Hepatic stellate cell (primary cell): ENCODE measurements at regions not wholly inside any gene's neighbourhood (a gene's known extent, or its start where the extent isn't known, plus 50 kb on each side); places are given as distances from the start of the nearest gene placed in this dataset.

Experiments
- DNase-seq: peaks from one replicate; pipeline ENCODE4 v3.0.0; 2011; ENCODE audit warnings: low spot score

GRCh38 chr5:56587381-56588130 is 227.8 kb upstream of the MAP3K1 start:
- DNase-seq: no peak

GRCh38 chr5:56585999-56586691 is 229.2 kb upstream of the MAP3K1 start:
- no peak for DNase-seq

- DNase-seq: no peak
Measured at GRCh38 chr5:56585461-56585860, 229.9 kb upstream of the MAP3K1 start.

- no peak for DNase-seq
Measured at GRCh38 chr5:56581426-56581825, 233.9 kb upstream of the MAP3K1 start.

GRCh38 chr5:56580864-56581263 is 234.5 kb upstream of the MAP3K1 start:
- no peak for DNase-seq

- DNase-seq: no peak
Measured at GRCh38 chr5:56575821-56576220, 239.5 kb upstream of the MAP3K1 start.

- no peak for DNase-seq
Measured at GRCh38 chr5:56574778-56575177, 240.6 kb upstream of the MAP3K1 start.

GRCh38 chr5:56569566-56569965 is 245.8 kb upstream of the MAP3K1 start:
- DNase-seq: no peak

- DNase-seq: no peak
Measured at GRCh38 chr5:56569076-56569475, 246.3 kb upstream of the MAP3K1 start.

GRCh38 chr5:56567278-56567677 is 248.1 kb upstream of the MAP3K1 start:
- no peak for DNase-seq

GRCh38 chr5:56566374-56567249 is 248.7 kb upstream of the MAP3K1 start:
- no peak for DNase-seq

GRCh38 chr5:56565644-56566043 is 249.7 kb upstream of the MAP3K1 start:
- DNase-seq: no peak

GRCh38 chr5:56565283-56565615 is 250.1 kb upstream of the MAP3K1 start:
- DNase-seq: no peak

- no peak for DNase-seq
Measured at GRCh38 chr5:56564541-56565282, 250.6 kb upstream of the MAP3K1 start.

GRCh38 chr5:56561455-56561854 is 253.9 kb upstream of the MAP3K1 start:
- no peak for DNase-seq

- DNase-seq: no peak
Measured at GRCh38 chr5:56558131-56558745, 257.1 kb upstream of the MAP3K1 start.

GRCh38 chr5:56557198-56557597 is 258.2 kb upstream of the MAP3K1 start:
- no peak for DNase-seq

GRCh38 chr5:56552612-56553268 is 262.6 kb upstream of the MAP3K1 start:
- peak; percentile 30 for DNase-seq

- DNase-seq: no peak
Measured at GRCh38 chr5:56550227-56550626, 265.1 kb upstream of the MAP3K1 start.

- no peak for DNase-seq
Measured at GRCh38 chr5:56549096-56549886, 266.1 kb upstream of the MAP3K1 start.
